Activated naive CD8-positive, alpha-beta T cell treated with anti-CD3 and anti-CD28 coated beads, Interleukin-2, amount 10 ng/mL, durations not matched to agents 7 days and 5 days (primary cell): ENCODE measurements at regions not wholly inside any gene's neighbourhood (a gene's known extent, or its start where the extent isn't known, plus 50 kb on each side); places are given as distances from the start of the nearest gene placed in this dataset.
A peak's percentile ranks its signal among the peaks of the same experiment; 100 is the strongest.
"Not testable (repeated sequence)": the region's sequence is repeated elsewhere in the genome, so short reads cannot be mapped to it uniquely, and the experiment has no call there.

Experiments
- ATAC-seq: fragments of 150-1000 bp; cut with Tn5 transposase; one replicate; pipeline ENCODE4 v1.10.0; 2021; ENCODE audit warnings: low read depth, moderate library complexity
- POLR2A ChIA-PET: fragments of 350-600 bp; sonication (Branson Sonifier 250); formaldehyde crosslinking; loops from one replicate; lab custom pipeline; 2021; ENCODE audit warnings: antibody characterized with exemption; lab: Charles Lee
- DNase-seq: peaks from one replicate; pipeline ENCODE4 v3.0.0; 2021
- H3K27ac Mint-ChIP-seq: one replicate; pipeline ENCODE4 v1.8.0; 2022; ENCODE audit warnings: mild to moderate bottlenecking, mixed read lengths
- H3K27me3 Mint-ChIP-seq: one replicate; pipeline ENCODE4 v1.8.0; 2022; ENCODE audit warnings: mild to moderate bottlenecking, moderate library complexity, mixed read lengths
- H3K36me3 Mint-ChIP-seq: one replicate; pipeline ENCODE4 v1.8.0; 2021; ENCODE audit warnings: mild to moderate bottlenecking, mixed read lengths
- H3K4me1 Mint-ChIP-seq: one replicate; pipeline ENCODE4 v1.8.0; 2021; ENCODE audit warnings: mixed read lengths
- H3K4me3 Mint-ChIP-seq: one replicate; pipeline ENCODE4 v1.8.0; 2022; ENCODE audit warnings: mild to moderate bottlenecking, moderate library complexity, mixed read lengths
- H3K9me3 Mint-ChIP-seq: one replicate; pipeline ENCODE4 v1.8.0; 2021; ENCODE audit warnings: mixed read lengths

GRCh38 chr6:71007298-71007697 is 50.4 kb upstream of the B3GAT2 start:
- DNase-seq, H3K9me3 Mint-ChIP-seq, H3K27me3 Mint-ChIP-seq, H3K36me3 Mint-ChIP-seq, H3K4me3 Mint-ChIP-seq, POLR2A ChIA-PET, H3K27ac Mint-ChIP-seq, ATAC-seq, H3K4me1 Mint-ChIP-seq: not testable (repeated sequence)

GRCh38 chr6:71011871-71012371 is 55.1 kb upstream of the B3GAT2 start:
- no peak for ATAC-seq
- DNase-seq: no peak
- POLR2A ChIA-PET: no interaction called here
- no peaks in the 10 kb centered on the region for H3K4me1 Mint-ChIP-seq
- no peak overlapping the region for H3K4me3 Mint-ChIP-seq
- peaks cover 6% of the 10 kb centered on the region for H3K27me3 Mint-ChIP-seq
- H3K9me3 Mint-ChIP-seq: no peaks in the 10 kb centered on the region
- H3K27ac Mint-ChIP-seq: no peak overlapping the region
- H3K36me3 Mint-ChIP-seq: no peaks in the 10 kb centered on the region

- H3K4me1 Mint-ChIP-seq: no peaks in the 10 kb centered on the region
- H3K27ac Mint-ChIP-seq: no peak overlapping the region
- ATAC-seq (peak; percentile 78), DNase-seq (no peak)
- H3K27me3 Mint-ChIP-seq: peaks cover 6% of the 10 kb centered on the region
- no peak overlapping the region for H3K4me3 Mint-ChIP-seq
- no peaks in the 10 kb centered on the region for H3K36me3 Mint-ChIP-seq
- no peaks in the 10 kb centered on the region for H3K9me3 Mint-ChIP-seq
- POLR2A ChIA-PET: no interaction called here
Measured at GRCh38 chr6:71012866-71013469, 56.1 kb upstream of the B3GAT2 start.

- POLR2A ChIA-PET: no interaction called here
- Mint-ChIP-seq H3K27me3 (peaks cover 9% of the 10 kb centered on the region), H3K9me3 (no peaks in the 10 kb centered on the region), H3K36me3 (no peaks in the 10 kb centered on the region), H3K4me3 (no peak overlapping the region), H3K27ac (no peak overlapping the region), H3K4me1 (no peaks in the 10 kb centered on the region)
- no peak for ATAC-seq
- DNase-seq: no peak
Measured at GRCh38 chr6:71015392-71015791, 58.5 kb upstream of the B3GAT2 start.

- Mint-ChIP-seq H3K27me3 (no peaks in the 10 kb centered on the region), H3K36me3 (no peaks in the 10 kb centered on the region), H3K4me3 (no peak overlapping the region), H3K9me3 (no peaks in the 10 kb centered on the region), H3K27ac (no peak overlapping the region), H3K4me1 (no peaks in the 10 kb centered on the region)
- POLR2A ChIA-PET: no interaction called here
- DNase-seq (no peak), ATAC-seq (no peak)
Measured at GRCh38 chr6:71028236-71028876, 71.5 kb upstream of the B3GAT2 start.

- no peaks in the 10 kb centered on the region for H3K36me3 Mint-ChIP-seq
- DNase-seq (no peak), ATAC-seq (no peak)
- H3K4me3 Mint-ChIP-seq: no peak overlapping the region
- H3K4me1 Mint-ChIP-seq: no peaks in the 10 kb centered on the region
- POLR2A ChIA-PET: no interaction called here
- no peaks in the 10 kb centered on the region for H3K27me3 Mint-ChIP-seq
- H3K9me3 Mint-ChIP-seq: no peaks in the 10 kb centered on the region
- no peak overlapping the region for H3K27ac Mint-ChIP-seq
Measured at GRCh38 chr6:71028877-71029252, 72.0 kb upstream of the B3GAT2 start.

- no peaks in the 10 kb centered on the region for H3K27me3 Mint-ChIP-seq
- H3K9me3 Mint-ChIP-seq: no peaks in the 10 kb centered on the region
- DNase-seq: no peak
- no peaks in the 10 kb centered on the region for H3K4me1 Mint-ChIP-seq
- H3K36me3 Mint-ChIP-seq: no peaks in the 10 kb centered on the region
- H3K27ac Mint-ChIP-seq: no peak overlapping the region
- POLR2A ChIA-PET: no interaction called here
- H3K4me3 Mint-ChIP-seq: no peak overlapping the region
- no peak for ATAC-seq
Measured at GRCh38 chr6:71029555-71029954, 72.7 kb upstream of the B3GAT2 start.

GRCh38 chr6:71031912-71032311 is 75.1 kb upstream of the B3GAT2 start:
- POLR2A ChIA-PET: no interaction called here
- Mint-ChIP-seq H3K4me3 (no peak overlapping the region), H3K4me1 (no peaks in the 10 kb centered on the region), H3K27ac (no peak overlapping the region), H3K36me3 (no peaks in the 10 kb centered on the region), H3K27me3 (no peaks in the 10 kb centered on the region), H3K9me3 (no peaks in the 10 kb centered on the region)
- DNase-seq (no peak), ATAC-seq (no peak)

- DNase-seq: no peak
- ATAC-seq: no peak
- Mint-ChIP-seq H3K27ac (no peak overlapping the region), H3K36me3 (no peaks in the 10 kb centered on the region), H3K9me3 (no peaks in the 10 kb centered on the region), H3K4me1 (no peaks in the 10 kb centered on the region), H3K27me3 (no peaks in the 10 kb centered on the region), H3K4me3 (no peak overlapping the region)
- POLR2A ChIA-PET: no interaction called here
Measured at GRCh38 chr6:71033171-71033570, 76.3 kb upstream of the B3GAT2 start.

- H3K36me3 Mint-ChIP-seq: no peaks in the 10 kb centered on the region
- no peak overlapping the region for H3K27ac Mint-ChIP-seq
- no peak overlapping the region for H3K4me3 Mint-ChIP-seq
- no peaks in the 10 kb centered on the region for H3K27me3 Mint-ChIP-seq
- H3K4me1 Mint-ChIP-seq: no peaks in the 10 kb centered on the region
- DNase-seq: no peak
- ATAC-seq: no peak
- POLR2A ChIA-PET: no interaction called here
- no peaks in the 10 kb centered on the region for H3K9me3 Mint-ChIP-seq
Measured at GRCh38 chr6:71033890-71034289, 77.0 kb upstream of the B3GAT2 start.

GRCh38 chr6:71034563-71035345 is 77.9 kb upstream of the B3GAT2 start:
- DNase-seq: no peak
- POLR2A ChIA-PET: no interaction called here
- Mint-ChIP-seq H3K27me3 (no peaks in the 10 kb centered on the region), H3K4me1 (no peaks in the 10 kb centered on the region), H3K27ac (no peak overlapping the region), H3K36me3 (no peaks in the 10 kb centered on the region), H3K4me3 (no peak overlapping the region), H3K9me3 (no peaks in the 10 kb centered on the region)
- no peak for ATAC-seq

- Mint-ChIP-seq H3K9me3 (no peaks in the 10 kb centered on the region), H3K27me3 (no peaks in the 10 kb centered on the region), H3K4me3 (no peak overlapping the region), H3K36me3 (no peaks in the 10 kb centered on the region), H3K4me1 (no peaks in the 10 kb centered on the region), H3K27ac (no peak overlapping the region)
- ATAC-seq (no peak), DNase-seq (no peak)
- POLR2A ChIA-PET: no interaction called here
Measured at GRCh38 chr6:71035871-71036270, 79.0 kb upstream of the B3GAT2 start.

GRCh38 chr6:71038711-71039344 is 82.0 kb upstream of the B3GAT2 start:
- H3K27ac Mint-ChIP-seq: no peak overlapping the region
- DNase-seq: no peak
- H3K9me3 Mint-ChIP-seq: no peaks in the 10 kb centered on the region
- H3K4me1 Mint-ChIP-seq: no peaks in the 10 kb centered on the region
- no peak overlapping the region for H3K4me3 Mint-ChIP-seq
- POLR2A ChIA-PET: no interaction called here
- ATAC-seq: no peak
- no peaks in the 10 kb centered on the region for H3K36me3 Mint-ChIP-seq
- H3K27me3 Mint-ChIP-seq: no peaks in the 10 kb centered on the region
